OCI-LY1 (cell line): ENCODE measurements at regions not wholly inside any gene's neighbourhood (a gene's known extent, or its start where the extent isn't known, plus 50 kb on each side); places are given as distances from the start of the nearest gene placed in this dataset.

Experiments used
- H2AFZ ChIP-seq: fragments of 200-600 bp; sonication (generic), shearing (Covaris generic); 2 replicates; pipeline ENCODE4 v1.6.0; 2014; ENCODE audit warnings: antibody characterized with exemption, mild to moderate bottlenecking, low read length
- H3F3A ChIP-seq: fragments of 200-600 bp; sonication (generic), shearing (Covaris generic); 2 replicates; pipeline ENCODE4 v1.6.0; 2014; ENCODE audit warnings: mild to moderate bottlenecking, antibody characterized with exemption, low read length, moderate library complexity; ENCODE audit not compliant: insufficient read depth
- H3K27ac ChIP-seq: fragments of 200-600 bp; sonication (generic); 2 replicates; pipeline ENCODE4 v1.5.1; 2014; ENCODE audit warnings: low read length, mixed run types, mild to moderate bottlenecking, low read depth; ENCODE audit not compliant: poor library complexity, severe bottlenecking
- H3K27me3 ChIP-seq: fragments of 200-600 bp; sonication (generic); 2 replicates; pipeline ENCODE4 v1.6.0; 2014; ENCODE audit warnings: antibody characterized with exemption, mild to moderate bottlenecking, low read length, moderate library complexity; ENCODE audit not compliant: insufficient read depth
- H3K36me3 ChIP-seq: fragments of 200-600 bp; sonication (generic); 2 replicates; pipeline ENCODE4 v1.6.1; 2014; ENCODE audit warnings: mild to moderate bottlenecking, antibody characterized with exemption, low read length, moderate library complexity, mixed read lengths; ENCODE audit not compliant: insufficient read depth
- H3K4me1 ChIP-seq: fragments of 200-600 bp; sonication (generic); 2 replicates; pipeline ENCODE4 v1.5.1; 2014; ENCODE audit warnings: mild to moderate bottlenecking, low read length, moderate library complexity; ENCODE audit not compliant: insufficient read depth, severe bottlenecking
- H3K4me2 ChIP-seq: fragments of 200-600 bp; sonication (generic), shearing (Covaris generic); 2 replicates; pipeline ENCODE4 v1.6.1; 2014; ENCODE audit warnings: low read length
- H3K4me3 ChIP-seq: fragments of 200-600 bp; sonication (generic); 2 replicates; pipeline ENCODE4 v1.5.1; 2014; ENCODE audit warnings: low read length, low read depth, mild to moderate bottlenecking, mixed read lengths; ENCODE audit not compliant: poor library complexity, severe bottlenecking
- H3K79me2 ChIP-seq: fragments of 200-600 bp; shearing (Covaris generic); 2 replicates; pipeline ENCODE4 v1.6.1; 2016; ENCODE audit warnings: mixed run types, low read length, mixed read lengths; ENCODE audit not compliant: insufficient read depth
- H3K9ac ChIP-seq: fragments of 200-600 bp; sonication (generic), shearing (Covaris generic); 2 replicates; pipeline ENCODE4 v1.6.1; 2014; ENCODE audit warnings: mild to moderate bottlenecking, low read length, mixed read lengths
- H3K9me2 ChIP-seq: fragments of 200-600 bp; sonication (generic), shearing (Covaris generic); 2 replicates; pipeline ENCODE4 v1.6.1; 2014; ENCODE audit warnings: low read depth, mild to moderate bottlenecking, low read length, mixed read lengths
- H3K9me3 ChIP-seq: fragments of 200-600 bp; shearing (Covaris generic); 2 replicates; pipeline ENCODE4 v1.6.1; 2014; ENCODE audit warnings: low read length, mixed read lengths
- H4K20me1 ChIP-seq: fragments of 200-600 bp; sonication (generic), shearing (Covaris generic); 2 replicates; pipeline ENCODE4 v1.6.0; 2016; ENCODE audit warnings: mild to moderate bottlenecking, low read length; ENCODE audit not compliant: insufficient read depth
- CTCF ChIP-seq: fragments of 200-600 bp; sonication (generic), shearing (Covaris generic); IDR thresholded peaks from 2 replicates; pipeline ENCODE4 v1.5.1; 2017; ENCODE audit warnings: mild to moderate bottlenecking, antibody characterized with exemption, low read length, moderate library complexity, mixed read lengths
- EZH2 ChIP-seq: fragments of 200-600 bp; sonication (generic), shearing (Covaris generic); IDR thresholded peaks from 2 replicates; pipeline ENCODE4 v1.8.0; 2017; ENCODE audit warnings: borderline replicate concordance, mixed run types, mild to moderate bottlenecking, antibody characterized with exemption, low read length, moderate library complexity, mixed read lengths

- no peaks in the 10 kb centered on the region for H3K9me3 ChIP-seq
These were observed 463.8 kb downstream of the MATN1 start for GRCh38 chr1:30259631-30260030.

GRCh38 chr1:30258876-30259275 lies 464.5 kb downstream of the MATN1 start:
- TF ChIP-seq CTCF: no peak
- no peak for TF ChIP-seq EZH2

More at GRCh38 chr1:30259631-30260030, 463.8 kb downstream of the MATN1 start:
- no peaks in the 10 kb centered on the region for H3K79me2 ChIP-seq
- H3K9me2 ChIP-seq: no peaks in the 10 kb centered on the region
- H3K4me1 ChIP-seq: no peaks in the 10 kb centered on the region
- no peaks in the 10 kb centered on the region for H3F3A ChIP-seq
- H3K36me3 ChIP-seq: no peaks in the 10 kb centered on the region
- no peak overlapping the region for H3K4me3 ChIP-seq
- no peak overlapping the region for H3K9ac ChIP-seq
- H4K20me1 ChIP-seq: no peaks in the 10 kb centered on the region
- TF ChIP-seq CTCF: no peak
- no peak overlapping the region for H3K27ac ChIP-seq
- no peaks in the 10 kb centered on the region for H3K27me3 ChIP-seq
- no peak overlapping the region for H2AFZ ChIP-seq
- H3K4me2 ChIP-seq: no peak overlapping the region

DNA sequence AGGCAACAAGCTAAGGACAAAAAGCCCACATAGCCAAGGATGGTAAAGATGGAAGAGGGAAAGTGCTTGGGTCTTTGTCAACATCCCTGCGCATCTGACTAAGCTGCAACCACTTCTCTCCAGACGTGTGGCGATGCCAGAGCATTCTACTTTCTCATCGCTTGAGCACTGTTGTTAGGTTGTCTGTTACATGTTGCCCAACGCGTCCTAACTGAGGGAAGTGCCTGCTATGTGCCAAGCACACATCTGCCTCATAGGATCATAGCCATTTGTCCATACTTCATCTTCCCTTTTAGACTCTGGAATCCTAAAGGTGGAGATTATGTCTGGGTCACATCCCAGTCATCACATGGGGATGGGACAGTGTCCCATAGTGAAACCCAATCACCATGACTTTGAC lies 464.9 kb downstream of the MATN1 start:
- no peaks in the 10 kb centered on the region for H3K27me3 ChIP-seq

More at GRCh38 chr1:30258876-30259275, 464.5 kb downstream of the MATN1 start:
- Histone ChIP-seq H4K20me1 (no peaks in the 10 kb centered on the region), H3F3A (no peaks in the 10 kb centered on the region), H3K9me3 (no peaks in the 10 kb centered on the region), H3K9me2 (no peaks in the 10 kb centered on the region), H3K9ac (no peak overlapping the region), H3K36me3 (no peaks in the 10 kb centered on the region), H2AFZ (no peak overlapping the region), H3K27me3 (no peaks in the 10 kb centered on the region), H3K4me1 (no peaks in the 10 kb centered on the region), H3K79me2 (no peaks in the 10 kb centered on the region), H3K4me2 (no peak overlapping the region), H3K27ac (no peak overlapping the region), H3K4me3 (no peak overlapping the region)

More for the DNA sequence above, 464.9 kb downstream of the MATN1 start:
- no peak for TF ChIP-seq CTCF
- TF ChIP-seq EZH2: no peak
- Histone ChIP-seq H3K36me3 (no peaks in the 10 kb centered on the region), H3K9ac (no peak overlapping the region), H3K27ac (no peak overlapping the region), H3K4me3 (no peak overlapping the region), H3K79me2 (no peaks in the 10 kb centered on the region), H3K4me1 (no peaks in the 10 kb centered on the region), H4K20me1 (no peaks in the 10 kb centered on the region), H3K4me2 (no peak overlapping the region), H2AFZ (no peak overlapping the region), H3K9me3 (no peaks in the 10 kb centered on the region), H3K9me2 (no peaks in the 10 kb centered on the region), H3F3A (no peaks in the 10 kb centered on the region)
